SK-MEL-5 (cell line): ENCODE measurements at regions not wholly inside any gene's neighbourhood (a gene's known extent, or its start where the extent isn't known, plus 50 kb on each side); places are given as distances from the start of the nearest gene placed in this dataset.

Experiments
- DNase-seq: peaks from one replicate; pipeline ENCODE4 v3.0.0-alpha.2; 2016; ENCODE audit warnings: low read depth, low spot score
- in situ Hi-C: cut with HindIII; loops from 2 replicates; pipeline ENCODE4 v1.10.0; 2016; ENCODE audit warnings: low sequenced_read_pairs, high pct_unique_total_duplicates, low pct_unique_long_range_greater_than_20kb

DNA sequence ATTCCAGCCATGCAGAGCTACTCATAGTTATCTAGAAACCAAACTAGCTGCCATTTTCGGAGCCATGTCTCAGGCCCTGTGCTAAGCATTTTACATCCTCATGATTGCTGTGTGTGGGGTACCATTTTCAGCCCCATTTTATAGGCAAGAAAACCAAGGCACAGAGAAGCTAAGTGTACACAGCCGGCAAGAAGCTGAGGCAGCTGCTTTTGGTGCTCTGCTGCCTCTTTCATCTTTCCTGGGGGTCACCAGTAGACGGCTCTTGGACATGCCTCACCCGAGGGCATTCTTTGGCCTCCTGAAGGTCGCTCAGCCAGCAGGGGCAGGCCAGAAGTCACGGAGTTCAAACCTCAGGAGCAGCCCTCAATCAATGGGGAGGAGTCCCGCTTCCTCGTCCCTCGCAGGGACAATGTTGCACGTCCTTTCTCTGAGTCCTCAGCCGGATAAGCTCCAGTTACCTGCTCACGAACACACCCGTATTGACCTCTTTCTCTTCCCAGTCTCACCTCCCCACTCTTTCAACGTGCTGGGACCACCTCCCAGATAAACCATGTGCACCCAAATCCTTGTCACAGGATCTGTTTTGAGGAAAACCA, 82.6 kb upstream of the BLCAP start:
- no peak for DNase-seq
- in situ Hi-C loops: no loop called here

DNA sequence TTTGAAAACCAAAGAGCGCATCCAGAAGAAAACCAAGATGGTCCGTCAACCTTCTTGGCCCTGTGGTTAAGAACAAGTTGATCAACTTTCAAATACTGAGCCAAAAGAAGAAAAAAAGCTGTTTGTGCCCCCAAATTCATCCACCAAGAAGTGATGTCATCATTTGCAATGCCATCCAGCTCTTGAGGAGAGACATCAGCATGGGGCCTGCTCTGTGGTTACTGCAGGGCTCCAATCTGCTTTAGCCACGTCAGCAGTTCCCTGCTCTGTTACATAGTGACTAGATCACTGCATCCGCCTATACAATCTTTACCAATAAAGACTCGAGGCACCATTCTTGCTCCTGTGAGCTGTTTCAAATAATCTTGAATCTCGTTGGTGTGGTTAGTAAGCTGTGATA, 75.0 kb upstream of the BLCAP start:
- no peak for DNase-seq
- in situ Hi-C loops: no loop called here

GRCh38 chr20:37600486-37600885, 72.8 kb upstream of the BLCAP start:
- in situ Hi-C loops: no loop called here
- DNase-seq: no peak

- in situ Hi-C loops: no loop called here
- no peak for DNase-seq
Observed at GRCh38 chr20:37598575-37599342, 71.1 kb upstream of the BLCAP start.

GRCh38 chr20:37598100-37598543, 70.4 kb upstream of the BLCAP start:
- DNase-seq: no peak
- in situ Hi-C loops: no loop called here

GRCh38 chr20:37596890-37597536, 69.3 kb upstream of the BLCAP start:
- no peak for DNase-seq
- in situ Hi-C loops: no loop called here

GRCh38 chr20:37596168-37596567, 68.5 kb upstream of the BLCAP start:
- DNase-seq: no peak
- in situ Hi-C loops: no loop called here

DNA sequence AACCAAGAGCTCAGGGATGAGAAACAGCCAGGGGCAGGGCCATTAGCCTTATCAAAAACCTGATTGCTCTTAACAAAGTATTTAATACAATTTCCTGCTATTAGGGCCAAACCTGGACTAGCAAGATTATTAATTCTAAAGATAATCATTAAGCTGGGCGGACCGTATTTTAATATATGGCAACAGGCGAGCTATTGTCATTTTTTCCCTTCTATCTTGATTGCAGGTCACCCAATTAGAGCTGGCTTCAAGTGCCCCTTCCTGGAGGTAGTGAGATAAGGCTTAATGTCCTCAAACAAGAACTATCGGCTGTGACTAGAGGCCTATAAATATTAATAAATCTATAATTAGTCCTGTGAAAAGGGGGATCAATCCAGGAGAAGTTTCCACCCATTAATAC, 66.0 kb upstream of the BLCAP start:
- DNase-seq: no peak
- in situ Hi-C loops: no loop called here

DNA sequence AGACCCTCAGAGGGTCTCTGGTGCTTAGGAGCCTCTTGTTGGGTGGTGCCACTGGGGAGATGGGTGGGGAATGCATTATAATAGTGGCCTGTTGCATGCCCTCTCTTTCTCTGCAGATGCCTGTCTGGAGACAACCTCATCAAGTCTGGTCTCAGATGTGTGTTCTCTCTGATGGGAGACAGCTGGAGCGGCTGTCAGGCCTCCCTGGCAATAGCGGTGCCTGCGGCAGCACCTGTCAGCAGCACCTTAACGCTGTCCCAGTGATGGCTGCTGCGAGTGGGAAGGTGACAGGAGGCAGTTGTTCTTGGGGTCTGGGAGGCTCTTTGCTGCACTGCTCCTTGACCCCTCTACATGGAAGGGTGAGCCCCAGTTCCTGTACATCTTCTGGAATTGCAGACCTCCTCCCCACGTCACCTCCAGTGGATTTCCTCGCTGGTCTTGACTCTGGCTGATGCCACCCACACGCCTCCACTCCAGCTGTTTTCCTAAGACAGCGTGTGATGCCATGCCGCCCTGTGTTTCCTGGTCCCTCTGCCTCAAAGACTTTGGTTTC, 63.3 kb upstream of the BLCAP start:
- no peak for DNase-seq
- in situ Hi-C loops: no loop called here

GRCh38 chr20:37586078-37586477, 58.4 kb upstream of the BLCAP start:
- DNase-seq: no peak
- in situ Hi-C loops: no loop called here

- DNase-seq: no peak
- in situ Hi-C loops: no loop called here
Observed at GRCh38 chr20:37584238-37584807, 56.6 kb upstream of the BLCAP start.

GRCh38 chr20:37581246-37581645, 53.6 kb upstream of the BLCAP start:
- DNase-seq: no peak
- in situ Hi-C loops: no loop called here

DNA sequence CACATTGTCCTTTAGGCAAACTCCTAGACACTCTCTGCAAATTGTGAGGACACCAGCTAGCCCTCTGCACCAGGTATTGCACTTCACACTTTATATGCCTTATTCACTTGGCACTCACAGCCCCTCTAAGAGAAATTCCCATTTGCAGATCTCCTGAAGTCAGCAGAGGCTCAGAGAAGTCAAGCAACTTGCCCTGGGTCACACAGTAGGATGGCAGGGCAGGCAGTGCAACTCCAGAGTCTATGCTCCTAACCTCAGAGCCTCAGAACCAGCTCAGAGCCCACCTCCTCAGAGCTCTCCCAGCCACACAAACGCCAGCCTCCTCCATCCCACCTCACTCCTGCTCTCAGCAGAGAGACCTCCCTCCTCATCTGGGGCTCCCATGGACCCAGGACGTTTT, 52.4 kb upstream of the BLCAP start:
- no peak for DNase-seq
- in situ Hi-C loops: no loop called here

GRCh38 chr20:37579106-37579505, 51.4 kb upstream of the BLCAP start:
- in situ Hi-C loops: no loop called here
- no peak for DNase-seq

DNA sequence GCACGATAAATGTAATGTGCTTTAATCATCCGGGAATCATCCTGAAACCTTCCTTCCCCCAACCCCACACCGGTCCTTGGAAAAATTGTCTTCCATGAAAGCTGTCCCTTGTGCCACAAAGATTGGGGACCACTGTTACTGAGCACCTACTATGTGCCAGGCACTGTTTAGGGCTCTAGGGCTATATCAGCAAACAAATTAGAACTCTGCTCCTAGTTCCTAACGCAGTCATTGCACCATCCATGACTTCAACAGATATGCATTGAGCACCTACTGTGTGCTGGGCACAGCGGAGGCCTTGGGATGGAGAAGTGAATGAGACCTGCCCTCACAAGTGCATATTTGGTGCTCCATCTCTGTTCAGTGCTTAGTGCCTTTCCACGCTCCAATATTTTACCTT, 50.3 kb upstream of the BLCAP start:
- in situ Hi-C loops: no loop called here
- DNase-seq: no peak
